ENCODE measurements at regions not wholly inside any gene's neighbourhood (a gene's known extent, or its start where the extent isn't known, plus 50 kb on each side); places are given as distances from the start of the nearest gene placed in this dataset.

- Histone ChIP-seq H3K4me3 (ENCODE audit: insufficient read depth, low read depth, low read length) (no peak overlapping the region), H3K9ac (ENCODE audit: low read depth, low read length) (no peak overlapping the region), H2AK5ac (ENCODE audit: low read depth, low read length) (no peak overlapping the region), H2BK5ac (ENCODE audit: low read depth, low read length, poor library complexity, severe bottlenecking) (no peak overlapping the region), H3K36me3 (ENCODE audit: control insufficient read depth, insufficient read depth, low read length) (no peaks in the 10 kb centered on the region), H3K27me3 (ENCODE audit: control insufficient read depth, insufficient read depth, low read length) (no peaks in the 10 kb centered on the region), H3K56ac (ENCODE audit: extremely low read depth, insufficient read depth, low read length) (no peak overlapping the region), H2BK120ac (ENCODE audit: low read depth, low read length) (no peak overlapping the region), H3K4ac (ENCODE audit: low read depth, low read length) (no peak overlapping the region), H2BK20ac (ENCODE audit: low read depth, low read length) (no peak overlapping the region), H4K91ac (ENCODE audit: insufficient read depth, low read depth, low read length) (no peak overlapping the region), H3K18ac (ENCODE audit: low read depth, low read length) (no peak overlapping the region), H3K9me1 (ENCODE audit: insufficient read depth, low read length) (no peaks in the 10 kb centered on the region), H3K23ac (ENCODE audit: low read depth, low read length) (no peak overlapping the region), H3K79me1 (ENCODE audit: low read depth in 1 of 2, low read length in 2 of 2) (no peaks in the 10 kb centered on the region), H4K5ac (ENCODE audit: low read depth, low read length) (no peak overlapping the region), H3K14ac (replicated peaks; ENCODE audit: low read depth, low read length) (no peak overlapping the region), H4K20me1 (ENCODE audit: insufficient read depth, low read length) (no peaks in the 10 kb centered on the region), H3K4me2 (ENCODE audit: low read depth, low read length) (no peak overlapping the region), H4K8ac (ENCODE audit: low read depth in 2 of 2, low read length in 2 of 2) (no peak overlapping the region), H3K9me3 (ENCODE audit: control insufficient read depth, insufficient read depth, low read length) (no peaks in the 10 kb centered on the region), H2AK9ac (replicated peaks; ENCODE audit: low read depth, low read length, poor library complexity) (no peak overlapping the region), H3K4me1 (ENCODE audit: control insufficient read depth, insufficient read depth, low read length) (no peaks in the 10 kb centered on the region; the same call in 1 of the 2 replicates), H2BK15ac (ENCODE audit: low read depth, low read length) (no peak overlapping the region), H3K27ac (ENCODE audit: insufficient read depth, low read length) (no peak overlapping the region), H2AFZ (replicated peaks; ENCODE audit: low read length, poor library complexity) (no peak overlapping the region)
- ChIA-PET CTCF (no interaction called here), POLR2A (ENCODE audit: unreplicated experiment) (no interaction called here)
- dilution Hi-C loops (cut with HindIII; ENCODE audit: low sequenced_read_pairs, unreplicated experiment) (no loop called here), intact Hi-C loops (cut with micrococcal nuclease) (no loop called here), in situ Hi-C loops (cut with MboI; ENCODE audit: low sequenced_read_pairs) (no loop called here)
- no TSS peak for BruUV-seq (replicated peaks)
- TF ChIP-seq CEBPB (IDR thresholded peaks at IDR 0.05; ENCODE audit: low read depth, low read length) (peak; percentile 55; the same call in 1 of the 2 replicates), MAFK (IDR thresholded peaks at IDR 0.05; ENCODE audit: low read depth, low read length) (no peak), BHLHE40 (IDR thresholded peaks at IDR 0.05; ENCODE audit: low read depth, low read length) (no peak)
- no CpG with 5 or more reads among the region's 1 CpG for WGBS, 2 experiments (ENCODE audit: extremely low coverage in 2 of 2, insufficient read length in 1 of 2)
- DNase-seq: no peak
- no peak for ATAC-seq (ENCODE audit: low read depth)
Observed at GRCh38 chr7:46687203-46687602, 766.1 kb upstream of the IGFBP3 start.

Measured in IMR-90 (cell line).